Mucosa of rectum (tissue), 2 donors: ENCODE measurements at regions not wholly inside any gene's neighbourhood (a gene's known extent, or its start where the extent isn't known, plus 50 kb on each side); places are given as distances from the start of the nearest gene placed in this dataset.

Experiments
- H3K27ac ChIP-seq, 2 donors: one replicate each; pipeline ENCODE4 v1.7.0; 2013; ENCODE audit warnings: inconsistent platforms in 2 of 2, low read depth in 2 of 2, low read length in 2 of 2
- H3K27me3 ChIP-seq, 2 donors: one replicate each; pipeline ENCODE4 v1.7.0; 2013; ENCODE audit warnings: low read length in 2 of 2; ENCODE audit not compliant: control insufficient read depth in 2 of 2, insufficient read depth in 2 of 2
- H3K36me3 ChIP-seq, 2 donors: one replicate each; pipeline ENCODE4 v1.7.0; 2013; ENCODE audit warnings: low read length in 2 of 2; ENCODE audit not compliant: control insufficient read depth in 2 of 2, insufficient read depth in 2 of 2
- H3K4me1 ChIP-seq, 2 donors: one replicate each; pipeline ENCODE4 v1.7.0; 2013; ENCODE audit warnings: low read length in 2 of 2, mild to moderate bottlenecking in 1 of 2; ENCODE audit not compliant: control insufficient read depth in 2 of 2, insufficient read depth in 2 of 2
- H3K4me3 ChIP-seq, 2 donors: one replicate each; pipeline ENCODE4 v1.7.0; 2013; ENCODE audit warnings: low read length in 2 of 2
- H3K9ac ChIP-seq, 2 donors: one replicate each; pipeline ENCODE4 v1.7.0; 2013; ENCODE audit warnings: low read length in 2 of 2, low read depth in 1 of 2, mild to moderate bottlenecking in 1 of 2
- H3K9me3 ChIP-seq, 2 donors: one replicate each; pipeline ENCODE4 v1.7.0; 2013; ENCODE audit warnings: low read length in 2 of 2; ENCODE audit not compliant: control insufficient read depth in 2 of 2
- donor health status: healthy.
- donor health status: Normal muscosa, but diverticular disease.

DNA sequence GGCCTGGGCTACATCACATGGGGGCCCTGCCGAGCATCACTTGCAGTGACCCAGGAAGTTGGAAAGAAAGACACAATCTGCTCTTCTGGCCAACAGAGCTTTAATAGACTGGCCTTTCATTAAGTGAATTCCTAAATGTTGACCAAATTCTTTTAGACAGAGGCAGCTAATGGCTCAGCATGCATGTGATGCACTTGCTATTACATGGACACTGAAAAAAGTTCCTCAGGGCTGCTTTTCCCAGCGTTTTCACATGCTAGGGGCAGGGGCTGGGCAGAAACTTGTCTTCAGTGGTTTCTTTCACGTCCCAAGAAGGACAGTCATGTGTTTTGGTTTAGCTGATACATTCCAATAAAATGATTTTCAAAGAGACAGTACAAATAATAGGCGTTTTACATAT, 651.0 kb upstream of the SLC35B3 start:
- no peak overlapping the region for H3K27ac ChIP-seq
- H3K9ac ChIP-seq: no peak overlapping the region
- no peaks in the 10 kb centered on the region for H3K9me3 ChIP-seq
- H3K36me3 ChIP-seq: no peaks in the 10 kb centered on the region
- H3K27me3 ChIP-seq: no peaks in the 10 kb centered on the region
- no peak overlapping the region for H3K4me3 ChIP-seq
- H3K4me1 ChIP-seq: no peaks in the 10 kb centered on the region

DNA sequence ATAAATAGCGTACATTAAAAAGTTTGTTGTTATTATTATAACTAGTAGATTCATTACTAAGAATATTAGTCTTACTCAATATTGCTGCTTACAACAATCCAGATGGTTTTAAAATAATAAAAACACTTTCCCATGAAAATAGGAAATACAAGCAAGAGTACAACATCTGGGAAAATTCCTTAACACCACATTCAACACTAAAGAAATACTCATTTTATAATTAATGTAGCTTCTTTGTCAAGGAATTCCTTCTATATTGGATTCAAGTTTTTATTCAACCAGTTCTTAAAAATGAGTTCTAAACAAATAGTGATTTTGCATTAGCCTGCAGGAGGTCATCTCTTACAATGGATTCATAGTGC, 650.3 kb upstream of the SLC35B3 start:
- H3K9me3 ChIP-seq: no peaks in the 10 kb centered on the region
- H3K27me3 ChIP-seq: no peaks in the 10 kb centered on the region
- H3K27ac ChIP-seq: no peak overlapping the region
- H3K4me3 ChIP-seq: no peak overlapping the region
- no peaks in the 10 kb centered on the region for H3K4me1 ChIP-seq
- H3K9ac ChIP-seq: no peak overlapping the region
- H3K36me3 ChIP-seq: no peaks in the 10 kb centered on the region

- H3K9ac ChIP-seq: no peak overlapping the region
- no peaks in the 10 kb centered on the region for H3K4me1 ChIP-seq
- no peak overlapping the region for H3K27ac ChIP-seq
- H3K36me3 ChIP-seq: no peaks in the 10 kb centered on the region
- H3K4me3 ChIP-seq: no peak overlapping the region
- no peaks in the 10 kb centered on the region for H3K27me3 ChIP-seq
- no peaks in the 10 kb centered on the region for H3K9me3 ChIP-seq
Observed at GRCh38 chr6:9085054-9085708, 649.8 kb upstream of the SLC35B3 start.

DNA sequence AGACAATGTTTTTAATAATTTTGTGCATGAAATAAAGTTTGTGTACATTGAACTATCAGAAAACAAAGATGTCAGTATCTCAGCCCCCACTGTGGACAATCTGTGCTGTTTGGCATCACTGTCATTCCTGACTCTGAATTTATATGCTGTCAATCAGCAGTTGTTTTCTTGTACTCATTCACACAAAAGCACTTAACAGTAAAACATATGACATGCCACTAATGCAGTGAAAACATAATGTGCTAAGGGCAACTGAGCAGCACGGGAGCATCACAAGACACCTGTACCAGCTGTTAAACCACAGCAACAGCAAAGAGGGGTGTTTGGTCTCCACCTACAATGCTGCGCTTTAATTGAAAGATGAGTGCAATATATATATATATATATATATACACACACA, 647.8 kb upstream of the SLC35B3 start:
- Histone ChIP-seq H3K9me3 (no peaks in the 10 kb centered on the region), H3K36me3 (no peaks in the 10 kb centered on the region), H3K9ac (no peak overlapping the region), H3K4me3 (no peak overlapping the region), H3K4me1 (no peaks in the 10 kb centered on the region), H3K27ac (no peak overlapping the region), H3K27me3 (no peaks in the 10 kb centered on the region)

GRCh38 chr6:9066726-9067125, 631.4 kb upstream of the SLC35B3 start:
- H3K4me3 ChIP-seq: no peak overlapping the region
- no peaks in the 10 kb centered on the region for H3K27me3 ChIP-seq
- H3K9ac ChIP-seq: no peak overlapping the region
- no peaks in the 10 kb centered on the region for H3K4me1 ChIP-seq
- no peaks in the 10 kb centered on the region for H3K9me3 ChIP-seq
- H3K36me3 ChIP-seq: no peaks in the 10 kb centered on the region
- H3K27ac ChIP-seq: no peak overlapping the region

DNA sequence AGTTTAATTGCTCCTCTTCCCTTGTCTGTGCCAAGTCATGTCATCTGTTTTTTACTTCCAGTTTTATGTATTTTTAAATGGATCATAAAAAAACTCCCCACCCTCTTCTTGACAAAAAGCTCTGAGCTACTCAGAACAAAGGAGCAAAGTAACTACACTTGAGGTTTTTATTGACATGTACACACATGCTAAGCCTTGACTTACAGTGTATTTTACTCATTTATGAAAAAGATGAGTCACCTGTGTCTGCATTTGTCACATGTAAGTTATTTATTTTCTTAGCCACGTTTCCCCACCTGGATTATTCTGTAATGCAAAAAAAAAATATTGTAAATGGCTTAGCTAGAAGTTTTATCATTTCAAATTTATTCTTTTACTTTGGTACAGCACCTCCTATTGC, 628.8 kb upstream of the SLC35B3 start:
- no peaks in the 10 kb centered on the region for H3K9me3 ChIP-seq
- no peak overlapping the region for H3K4me3 ChIP-seq
- no peak overlapping the region for H3K9ac ChIP-seq
- no peaks in the 10 kb centered on the region for H3K4me1 ChIP-seq
- H3K27me3 ChIP-seq: no peaks in the 10 kb centered on the region
- H3K36me3 ChIP-seq: no peaks in the 10 kb centered on the region
- no peak overlapping the region for H3K27ac ChIP-seq

DNA sequence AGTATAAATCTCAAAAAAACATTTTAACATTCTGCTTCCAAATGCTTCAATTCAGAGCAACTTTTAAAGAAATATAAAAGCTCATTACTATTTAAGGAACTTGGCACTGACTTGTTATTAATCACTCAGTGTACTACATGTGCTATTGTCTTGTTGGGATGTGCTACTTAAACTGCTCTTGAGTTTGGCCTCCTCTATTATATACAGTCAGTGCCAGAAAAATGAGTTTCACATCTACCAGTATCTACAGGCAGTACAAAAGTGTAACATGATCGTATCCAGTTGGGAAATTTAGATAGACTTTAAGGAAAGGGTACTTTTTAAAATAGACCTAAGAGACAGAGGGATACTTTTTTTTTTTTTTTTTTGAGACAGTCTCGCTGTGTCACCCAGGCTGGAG, 627.3 kb upstream of the SLC35B3 start:
- Histone ChIP-seq H3K27me3 (no peaks in the 10 kb centered on the region), H3K4me3 (no peak overlapping the region), H3K9me3 (no peaks in the 10 kb centered on the region), H3K4me1 (no peaks in the 10 kb centered on the region), H3K9ac (no peak overlapping the region), H3K36me3 (no peaks in the 10 kb centered on the region), H3K27ac (no peak overlapping the region)

- H3K4me3 ChIP-seq: no peak overlapping the region
- H3K4me1 ChIP-seq: no peaks in the 10 kb centered on the region
- H3K9ac ChIP-seq: no peak overlapping the region
- no peaks in the 10 kb centered on the region for H3K36me3 ChIP-seq
- no peaks in the 10 kb centered on the region for H3K27me3 ChIP-seq
- H3K9me3 ChIP-seq: no peaks in the 10 kb centered on the region
- no peak overlapping the region for H3K27ac ChIP-seq
Observed at GRCh38 chr6:9057937-9058336, 622.6 kb upstream of the SLC35B3 start.

GRCh38 chr6:9056556-9056955, 621.2 kb upstream of the SLC35B3 start:
- Histone ChIP-seq H3K36me3 (no peaks in the 10 kb centered on the region), H3K9ac (no peak overlapping the region), H3K4me3 (no peak overlapping the region), H3K9me3 (no peaks in the 10 kb centered on the region), H3K27me3 (no peaks in the 10 kb centered on the region), H3K4me1 (no peaks in the 10 kb centered on the region), H3K27ac (no peak overlapping the region)

- H3K36me3 ChIP-seq: no peaks in the 10 kb centered on the region
- H3K4me1 ChIP-seq: no peaks in the 10 kb centered on the region
- H3K4me3 ChIP-seq: no peak overlapping the region
- no peaks in the 10 kb centered on the region for H3K9me3 ChIP-seq
- no peak overlapping the region for H3K9ac ChIP-seq
- H3K27ac ChIP-seq: no peak overlapping the region
- H3K27me3 ChIP-seq: no peaks in the 10 kb centered on the region
Observed at GRCh38 chr6:9044426-9044825, 609.1 kb upstream of the SLC35B3 start.

GRCh38 chr6:9040718-9041117, 605.4 kb upstream of the SLC35B3 start:
- Histone ChIP-seq H3K9ac (no peak overlapping the region), H3K4me3 (no peak overlapping the region), H3K9me3 (no peaks in the 10 kb centered on the region), H3K27ac (no peak overlapping the region), H3K27me3 (no peaks in the 10 kb centered on the region), H3K36me3 (no peaks in the 10 kb centered on the region), H3K4me1 (no peaks in the 10 kb centered on the region)
